NT2/D1 (cell line): ENCODE measurements at regions not wholly inside any gene's neighbourhood (a gene's known extent, or its start where the extent isn't known, plus 50 kb on each side); places are given as distances from the start of the nearest gene placed in this dataset.
"Not testable (repeated sequence)": the region's sequence is repeated elsewhere in the genome, so short reads cannot be mapped to it uniquely, and the experiment has no call there.

Experiments used
- DNase-seq: peaks from one replicate; pipeline ENCODE4 v3.0.0-alpha.2; 2011; ENCODE audit warnings: low read depth, low spot score
- H3K27me3 ChIP-seq: 2 replicates; pipeline ENCODE4 v1.6.0; 2011; ENCODE audit warnings: mild to moderate bottlenecking; ENCODE audit not compliant: insufficient read length, insufficient read depth
- H3K36me3 ChIP-seq: 2 replicates; pipeline ENCODE4 v1.6.1; 2011; ENCODE audit warnings: mild to moderate bottlenecking, low read length, mixed read lengths; ENCODE audit not compliant: insufficient read depth, insufficient read length
- H3K4me1 ChIP-seq: 2 replicates; pipeline ENCODE4 v1.5.1; 2011; ENCODE audit not compliant: insufficient read depth, insufficient read length
- H3K4me3 ChIP-seq: 2 replicates; pipeline ENCODE4 v1.5.1; 2011; ENCODE audit warnings: low read depth; ENCODE audit not compliant: insufficient read length
- H3K9ac ChIP-seq: 2 replicates; pipeline ENCODE4 v1.6.0; 2011; ENCODE audit warnings: low read depth; ENCODE audit not compliant: insufficient read length
- H3K9me3 ChIP-seq: 2 replicates; pipeline ENCODE4 v1.5.1; 2011; ENCODE audit warnings: mild to moderate bottlenecking, low read length; ENCODE audit not compliant: insufficient read depth
- SUZ12 ChIP-seq: IDR thresholded peaks from 2 replicates; pipeline ENCODE4 v1.6.1; 2011; ENCODE audit not compliant: insufficient read length, insufficient read depth; ENCODE audit errors: extremely low read depth
- YY1 ChIP-seq: IDR thresholded peaks from 2 replicates; pipeline ENCODE4 v1.6.1; 2011; ENCODE audit not compliant: insufficient read length, insufficient read depth
- ZNF274 ChIP-seq: IDR thresholded peaks from 2 replicates; pipeline ENCODE4 v1.6.1; 2011; ENCODE audit warnings: mild to moderate bottlenecking, low read depth, low read length

DNA sequence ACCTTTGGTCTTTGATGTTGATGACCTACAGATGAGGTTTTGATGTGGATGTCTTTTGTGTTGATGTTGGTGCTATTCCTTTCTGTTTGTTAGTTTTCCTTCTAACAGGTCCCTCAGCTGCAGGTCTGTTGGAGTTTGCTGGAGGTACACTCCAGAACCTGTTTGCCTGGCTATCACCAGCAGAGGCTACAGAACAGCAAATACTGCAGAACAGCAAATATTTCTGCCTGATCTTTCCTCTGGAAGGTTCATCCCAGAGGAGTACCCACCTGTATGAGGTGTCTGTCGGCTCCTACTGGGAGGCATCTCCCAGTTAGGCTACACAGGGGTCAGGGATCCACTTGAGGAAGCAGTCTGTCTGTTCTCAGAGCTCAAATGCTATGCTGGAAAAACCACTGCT lies 694.5 kb upstream of the CDH6 start:
- no peak for DNase-seq
- no peak for TF ChIP-seq YY1
- no peak for TF ChIP-seq ZNF274
- TF ChIP-seq SUZ12, result no peak

DNA sequence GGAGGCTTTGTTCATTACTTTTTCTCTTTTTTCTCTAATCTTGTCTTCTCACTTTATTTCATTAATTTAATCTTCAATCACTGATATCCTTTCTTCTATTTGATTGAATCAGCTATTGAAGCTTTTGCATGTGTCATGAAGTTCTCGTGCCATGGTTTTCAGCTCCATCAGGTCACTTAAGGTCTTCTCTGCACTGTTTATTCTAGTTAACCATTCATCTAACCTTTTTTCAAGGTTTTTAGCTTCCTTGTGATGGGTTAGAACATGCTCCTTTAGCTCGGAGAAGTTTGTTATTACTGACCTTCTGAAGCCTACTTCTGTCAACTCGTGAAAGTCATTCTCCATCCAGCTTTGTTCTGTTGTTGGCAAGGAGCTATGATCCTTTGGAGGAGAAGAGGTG lies 695.0 kb upstream of the CDH6 start:
- H3K36me3 ChIP-seq, H3K4me1 ChIP-seq, DNase-seq, H3K9me3 ChIP-seq, H3K9ac ChIP-seq, H3K4me3 ChIP-seq, H3K27me3 ChIP-seq: not testable (repeated sequence)

More for the DNA sequence above, 694.5 kb upstream of the CDH6 start:
- no peak overlapping the region for H3K9ac ChIP-seq
- no peak overlapping the region for H3K4me3 ChIP-seq
- H3K9me3 ChIP-seq, result no peaks in the 10 kb centered on the region
- H3K27me3 ChIP-seq, result no peaks in the 10 kb centered on the region
- no peaks in the 10 kb centered on the region for H3K4me1 ChIP-seq
- no peaks in the 10 kb centered on the region for H3K36me3 ChIP-seq

DNA sequence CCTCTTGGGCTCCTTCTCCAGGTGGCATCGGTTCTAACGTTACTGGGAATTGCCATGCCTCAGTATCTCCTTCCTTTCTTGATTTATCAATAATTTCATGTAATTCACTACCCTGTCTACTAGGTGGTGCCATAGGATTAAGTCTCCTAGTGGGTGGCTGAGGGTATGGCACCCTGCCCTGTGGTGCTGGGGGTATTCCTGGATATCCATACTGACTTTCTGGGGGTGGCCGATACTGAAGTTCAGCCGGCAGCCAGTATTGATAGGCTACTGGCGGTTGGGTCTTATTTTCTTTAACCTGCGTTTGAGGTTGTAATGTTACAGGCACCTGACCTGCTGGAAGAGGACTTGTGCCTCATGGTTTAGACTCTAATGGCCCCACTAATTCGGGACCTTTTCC lies 699.4 kb upstream of the CDH6 start:
- H3K4me3 ChIP-seq, H3K9ac ChIP-seq, H3K9me3 ChIP-seq, DNase-seq, H3K4me1 ChIP-seq, H3K27me3 ChIP-seq, H3K36me3 ChIP-seq: not testable (repeated sequence)

DNA sequence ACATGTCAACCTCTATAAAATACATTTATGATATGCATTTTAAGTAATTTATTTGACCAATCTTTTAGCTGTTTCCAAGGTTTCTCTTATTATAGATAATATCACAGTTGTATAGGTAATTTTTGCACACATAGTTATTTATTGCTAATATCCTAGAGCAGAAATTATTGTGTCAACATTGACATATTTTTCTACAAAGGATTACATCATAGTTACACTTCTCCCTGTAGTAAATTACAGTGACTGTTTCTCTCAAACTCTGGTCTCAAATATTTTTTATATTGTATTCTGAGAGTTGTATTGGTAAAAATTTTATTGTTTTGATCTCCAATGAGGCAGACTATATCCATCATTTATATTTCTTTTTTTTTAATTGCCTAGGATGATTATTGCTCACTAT lies 714.4 kb upstream of the CDH6 start:
- Histone ChIP-seq H3K27me3 (no peaks in the 10 kb centered on the region), H3K9me3 (peaks cover 24% of the 10 kb centered on the region; the same call in 1 of the 2 replicates), H3K36me3 (no peaks in the 10 kb centered on the region), H3K4me1 (no peaks in the 10 kb centered on the region), H3K4me3 (no peak overlapping the region), H3K9ac (no peak overlapping the region)
- TF ChIP-seq ZNF274, result no peak
- TF ChIP-seq YY1, result no peak
- no peak for TF ChIP-seq SUZ12
- no peak for DNase-seq

DNA sequence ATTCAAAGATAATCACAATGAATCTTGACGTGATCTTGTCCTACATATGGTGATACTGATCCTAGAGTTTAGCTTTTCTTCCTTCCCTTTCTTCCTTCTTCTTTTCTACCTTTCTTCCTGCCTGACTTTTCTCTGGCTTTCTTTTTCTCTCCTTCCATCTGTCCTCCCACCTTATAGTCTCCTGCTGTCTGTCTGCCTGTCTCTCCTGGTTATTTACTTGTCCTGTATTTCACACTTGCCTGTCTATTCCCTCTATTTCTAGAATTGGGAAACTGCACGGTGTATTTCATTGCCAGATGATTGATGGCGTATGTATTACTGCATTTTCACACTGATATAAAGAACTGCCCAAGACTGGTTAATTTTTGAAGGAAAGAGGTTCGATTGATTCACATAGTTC lies 718.1 kb upstream of the CDH6 start:
- Histone ChIP-seq H3K4me1 (no peaks in the 10 kb centered on the region), H3K4me3 (no peak overlapping the region), H3K36me3 (no peaks in the 10 kb centered on the region), H3K9ac (no peak overlapping the region), H3K27me3 (no peaks in the 10 kb centered on the region), H3K9me3 (peaks cover 19% of the 10 kb centered on the region; the same call in 1 of the 2 replicates)
- TF ChIP-seq SUZ12, result no peak
- no peak for TF ChIP-seq YY1
- no peak for TF ChIP-seq ZNF274
- no peak for DNase-seq

DNA sequence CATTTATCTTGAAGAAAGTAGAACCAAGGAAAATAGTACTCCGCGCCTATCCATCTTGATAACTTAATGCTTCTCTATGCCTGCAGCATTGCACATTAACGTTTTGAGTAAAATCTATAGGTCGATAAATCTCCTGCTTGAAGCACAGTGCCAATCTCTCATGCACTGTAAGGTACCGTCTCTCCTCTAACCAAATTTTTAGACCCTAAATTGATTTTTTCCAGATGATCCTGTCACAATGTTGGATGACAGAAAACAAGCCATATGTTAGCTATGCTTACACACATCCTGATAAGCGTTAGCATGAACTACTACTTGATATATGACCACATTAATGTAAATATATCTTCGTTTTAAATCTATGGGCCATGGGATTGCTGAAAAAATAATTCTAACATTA lies 723.8 kb upstream of the CDH6 start:
- no peaks in the 10 kb centered on the region for H3K36me3 ChIP-seq
- no peak for DNase-seq
- H3K4me1 ChIP-seq, result no peaks in the 10 kb centered on the region
- H3K27me3 ChIP-seq, result no peaks in the 10 kb centered on the region
- no peaks in the 10 kb centered on the region for H3K9me3 ChIP-seq
- TF ChIP-seq YY1, result no peak
- no peak for TF ChIP-seq SUZ12
- no peak for TF ChIP-seq ZNF274
- no peak overlapping the region for H3K4me3 ChIP-seq
- no peak overlapping the region for H3K9ac ChIP-seq

DNA sequence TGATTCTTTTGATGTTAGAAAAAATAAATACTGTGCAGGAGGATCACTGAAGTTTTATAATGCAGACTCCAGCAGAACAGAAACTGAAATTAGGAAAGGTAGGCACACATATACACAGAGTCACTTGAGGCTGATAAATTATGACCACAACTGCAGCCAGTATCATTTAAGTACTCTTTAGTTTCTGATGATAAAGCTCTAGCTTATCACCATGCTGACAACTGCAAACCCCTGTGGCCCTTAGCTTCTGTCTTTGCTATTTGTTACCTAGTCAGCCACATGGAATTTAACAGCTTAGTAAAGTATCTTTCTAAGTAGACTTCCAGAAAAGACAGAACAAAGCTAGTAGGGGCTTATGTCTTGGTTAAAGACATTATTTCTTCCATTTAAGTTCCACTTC lies 734.8 kb upstream of the CDH6 start:
- no peaks in the 10 kb centered on the region for H3K36me3 ChIP-seq
- H3K4me1 ChIP-seq, result no peaks in the 10 kb centered on the region
- no peak overlapping the region for H3K9ac ChIP-seq
- no peak for DNase-seq
- TF ChIP-seq YY1, result no peak
- no peak for TF ChIP-seq ZNF274
- H3K27me3 ChIP-seq, result no peaks in the 10 kb centered on the region
- no peaks in the 10 kb centered on the region for H3K9me3 ChIP-seq
- no peak overlapping the region for H3K4me3 ChIP-seq

DNA sequence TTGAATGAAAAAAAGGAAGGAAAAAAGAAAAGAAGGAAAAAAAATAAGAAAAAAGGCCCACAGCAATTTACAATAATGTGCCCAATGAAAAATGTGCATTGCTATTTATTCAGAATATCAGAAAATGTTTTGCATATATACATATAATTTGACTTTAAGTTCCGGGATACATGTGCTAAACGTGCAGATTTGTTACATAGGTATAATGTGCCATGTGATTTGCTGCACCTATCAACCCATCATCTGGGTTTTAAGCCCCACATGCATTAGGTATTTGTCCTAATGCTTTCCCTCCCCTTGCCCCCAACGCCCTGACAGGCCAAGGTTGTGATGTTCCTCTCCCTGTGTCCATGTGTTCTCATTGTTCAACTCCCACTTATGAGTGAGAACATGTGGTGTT lies 738.0 kb upstream of the CDH6 start:
- H3K27me3 ChIP-seq, H3K4me3 ChIP-seq, DNase-seq: not testable (repeated sequence)

More for the DNA sequence above, 738.0 kb upstream of the CDH6 start:
- not testable (repeated sequence) for H3K9ac ChIP-seq, H3K36me3 ChIP-seq, H3K4me1 ChIP-seq, H3K9me3 ChIP-seq
